ENCODE measurements at regions not wholly inside any gene's neighbourhood (a gene's known extent, or its start where the extent isn't known, plus 50 kb on each side); places are given as distances from the start of the nearest gene placed in this dataset.
A peak's percentile ranks its signal among the peaks of the same experiment; 100 is the strongest.
"Not testable (repeated sequence)": the region's sequence is repeated elsewhere in the genome, so short reads cannot be mapped to it uniquely, and the experiment has no call there.

DNA sequence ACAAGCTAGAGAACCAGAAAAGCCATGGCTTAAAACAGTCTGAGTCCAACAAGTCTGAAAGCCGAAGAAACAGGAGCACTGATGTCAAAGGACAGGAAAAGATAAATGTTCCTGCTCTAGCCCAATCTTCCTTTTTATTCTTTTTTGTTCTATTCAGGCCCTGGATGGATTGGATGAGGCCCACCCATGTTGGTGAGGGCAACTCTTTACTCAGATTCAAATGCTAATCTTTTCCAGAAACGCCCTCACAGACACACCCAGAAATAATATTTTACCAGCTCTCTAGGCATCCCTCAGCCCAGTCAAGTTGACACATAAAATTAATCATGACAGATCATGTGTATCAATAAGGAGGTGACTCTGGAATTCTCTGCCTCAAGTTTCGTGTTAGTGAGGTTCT is 1002.7 kb downstream of the STPG2 start:
- no peak overlapping the region for H3K4me3 ChIP-seq (ENCODE audit: control insufficient read depth in 2 of 3, extremely low read depth in 1 of 3, insufficient read depth in 2 of 3, low read depth in 1 of 3, low read length in 3 of 3)
- no peak overlapping the region for H3K27ac ChIP-seq (ENCODE audit: control insufficient read depth, insufficient read depth, low read length)
- H3K4me2 ChIP-seq (ENCODE audit: control insufficient read depth, extremely low read depth, insufficient read depth, low read depth, low read length) = no peak overlapping the region
- H3K79me2 ChIP-seq (ENCODE audit: control insufficient read depth, insufficient read depth, low read length) = no peaks in the 10 kb centered on the region
- H3K9me3 ChIP-seq (ENCODE audit: control insufficient read depth, low read depth, low read length) = no peaks in the 10 kb centered on the region
- peak overlapping the region; percentile 32 for H2AFZ ChIP-seq (ENCODE audit: control insufficient read depth, low read length)
- DNase-seq (ENCODE audit: low read depth, low spot score) (no peak), FAIRE-seq (no peak)
- no peaks in the 10 kb centered on the region for H3K9me1 ChIP-seq (ENCODE audit: control insufficient read depth, extremely low read depth, insufficient read depth, low read length)
- no peaks in the 10 kb centered on the region for H3K27me3 ChIP-seq (ENCODE audit: control insufficient read depth, extremely low read depth, insufficient read depth, low read length)
- dilution Hi-C loops (cut with MboI; ENCODE audit: extremely low pct_ligation_motif_present, low sequenced_read_pairs) = no loop called here
- TF ChIP-seq, protein P1, sequence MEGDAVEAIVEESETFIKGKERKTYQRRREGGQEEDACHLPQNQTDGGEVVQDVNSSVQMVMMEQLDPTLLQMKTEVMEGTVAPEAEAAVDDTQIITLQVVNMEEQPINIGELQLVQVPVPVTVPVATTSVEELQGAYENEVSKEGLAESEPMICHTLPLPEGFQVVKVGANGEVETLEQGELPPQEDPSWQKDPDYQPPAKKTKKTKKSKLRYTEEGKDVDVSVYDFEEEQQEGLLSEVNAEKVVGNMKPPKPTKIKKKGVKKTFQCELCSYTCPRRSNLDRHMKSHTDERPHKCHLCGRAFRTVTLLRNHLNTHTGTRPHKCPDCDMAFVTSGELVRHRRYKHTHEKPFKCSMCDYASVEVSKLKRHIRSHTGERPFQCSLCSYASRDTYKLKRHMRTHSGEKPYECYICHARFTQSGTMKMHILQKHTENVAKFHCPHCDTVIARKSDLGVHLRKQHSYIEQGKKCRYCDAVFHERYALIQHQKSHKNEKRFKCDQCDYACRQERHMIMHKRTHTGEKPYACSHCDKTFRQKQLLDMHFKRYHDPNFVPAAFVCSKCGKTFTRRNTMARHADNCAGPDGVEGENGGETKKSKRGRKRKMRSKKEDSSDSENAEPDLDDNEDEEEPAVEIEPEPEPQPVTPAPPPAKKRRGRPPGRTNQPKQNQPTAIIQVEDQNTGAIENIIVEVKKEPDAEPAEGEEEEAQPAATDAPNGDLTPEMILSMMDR (optimal IDR thresholded peaks at IDR 0.05 in 1 of 3, IDR thresholded peaks at IDR 0.05 in 1 of 3, conservative IDR thresholded peaks at IDR 0.05 in 1 of 3; ENCODE audit: extremely low read depth in 1 of 3, insufficient read depth in 2 of 3, low read length in 3 of 3) = no peak
- no peak for TF ChIP-seq EZH2 (IDR thresholded peaks at IDR 0.05; ENCODE audit: low read length)
- no peaks in the 10 kb centered on the region for H3K36me3 ChIP-seq (ENCODE audit: control insufficient read depth in 2 of 2, extremely low read depth in 1 of 2, insufficient read depth in 2 of 2, low read length in 2 of 2)
- H4K20me1 ChIP-seq (ENCODE audit: control insufficient read depth, extremely low read depth, insufficient read depth, low read length) = no peaks in the 10 kb centered on the region
- no peak overlapping the region for H3K9ac ChIP-seq (ENCODE audit: control insufficient read depth, extremely low read depth, insufficient read depth, low read length)
- peaks cover 6% of the 10 kb centered on the region for H3K4me1 ChIP-seq (ENCODE audit: control insufficient read depth, extremely low read depth, insufficient read depth, low read length)

DNA sequence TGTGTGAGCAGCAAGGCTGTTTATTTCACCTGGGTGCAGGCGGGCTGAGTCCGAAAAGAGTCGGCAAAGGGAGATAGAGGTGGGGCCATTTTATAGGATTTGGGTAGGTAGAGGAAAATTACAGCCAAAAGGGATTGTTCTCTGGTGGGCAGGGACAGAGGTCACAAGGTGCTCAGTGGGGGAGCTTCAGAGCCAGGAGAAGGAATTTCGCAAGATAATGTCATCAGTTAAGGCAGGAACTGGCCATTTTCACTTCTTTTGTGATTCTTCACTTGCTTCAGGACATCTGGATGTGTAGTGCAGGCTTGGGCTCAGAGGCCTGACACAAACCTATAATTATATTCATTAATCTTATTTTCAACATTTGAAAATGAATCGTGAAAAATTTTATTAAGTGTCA is 1001.9 kb downstream of the STPG2 start:
- H3K9ac ChIP-seq (ENCODE audit: control insufficient read depth, extremely low read depth, insufficient read depth, low read length); H3K79me2 ChIP-seq (ENCODE audit: control insufficient read depth, insufficient read depth, low read length); H3K36me3 ChIP-seq (ENCODE audit: control insufficient read depth in 2 of 2, extremely low read depth in 1 of 2, insufficient read depth in 2 of 2, low read length in 2 of 2); H4K20me1 ChIP-seq (ENCODE audit: control insufficient read depth, extremely low read depth, insufficient read depth, low read length); H3K9me3 ChIP-seq (ENCODE audit: control insufficient read depth, low read depth, low read length); FAIRE-seq; H3K4me2 ChIP-seq (ENCODE audit: control insufficient read depth, extremely low read depth, insufficient read depth, low read depth, low read length); H3K27ac ChIP-seq (ENCODE audit: control insufficient read depth, insufficient read depth, low read length); dilution Hi-C loops (cut with MboI; ENCODE audit: extremely low pct_ligation_motif_present, low sequenced_read_pairs); H3K4me3 ChIP-seq (ENCODE audit: control insufficient read depth in 2 of 3, extremely low read depth in 1 of 3, insufficient read depth in 2 of 3, low read depth in 1 of 3, low read length in 3 of 3); H3K27me3 ChIP-seq (ENCODE audit: control insufficient read depth, extremely low read depth, insufficient read depth, low read length); H2AFZ ChIP-seq (ENCODE audit: control insufficient read depth, low read length); DNase-seq (ENCODE audit: low read depth, low spot score); H3K9me1 ChIP-seq (ENCODE audit: control insufficient read depth, extremely low read depth, insufficient read depth, low read length); H3K4me1 ChIP-seq (ENCODE audit: control insufficient read depth, extremely low read depth, insufficient read depth, low read length): not testable (repeated sequence)

DNA sequence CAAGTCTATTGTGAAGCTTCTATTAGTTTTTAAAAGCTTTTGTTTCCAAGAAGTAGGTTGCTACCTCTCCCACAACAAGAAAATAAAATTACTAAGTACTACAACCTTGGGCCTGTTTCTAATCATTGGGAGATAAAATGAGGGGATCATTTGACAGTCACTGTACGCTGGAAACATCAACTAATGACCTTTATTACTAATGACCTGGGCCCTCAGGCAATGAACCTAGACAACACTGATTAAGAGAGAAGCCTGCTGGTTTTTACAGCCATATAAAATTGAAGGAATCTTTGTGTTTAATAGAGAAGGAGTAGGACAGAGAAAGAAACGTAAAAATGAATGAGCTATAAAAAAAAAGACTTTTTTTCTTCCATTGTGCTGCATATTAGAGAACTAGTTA is 1000.9 kb downstream of the STPG2 start:
- H3K4me3 ChIP-seq (ENCODE audit: control insufficient read depth in 2 of 3, extremely low read depth in 1 of 3, insufficient read depth in 2 of 3, low read depth in 1 of 3, low read length in 3 of 3) = no peak overlapping the region
- no peaks in the 10 kb centered on the region for H3K79me2 ChIP-seq (ENCODE audit: control insufficient read depth, insufficient read depth, low read length)
- H3K27ac ChIP-seq (ENCODE audit: control insufficient read depth, insufficient read depth, low read length) = no peak overlapping the region
- H3K4me2 ChIP-seq (ENCODE audit: control insufficient read depth, extremely low read depth, insufficient read depth, low read depth, low read length) = no peak overlapping the region
- FAIRE-seq = no peak
- no peaks in the 10 kb centered on the region for H3K27me3 ChIP-seq (ENCODE audit: control insufficient read depth, extremely low read depth, insufficient read depth, low read length)
- no peak for TF ChIP-seq EZH2 (IDR thresholded peaks at IDR 0.05; ENCODE audit: low read length)
- TF ChIP-seq, protein P1 (optimal IDR thresholded peaks at IDR 0.05 in 1 of 3, IDR thresholded peaks at IDR 0.05 in 1 of 3, conservative IDR thresholded peaks at IDR 0.05 in 1 of 3; ENCODE audit: extremely low read depth in 1 of 3, insufficient read depth in 2 of 3, low read length in 3 of 3) = no peak
- no peaks in the 10 kb centered on the region for H3K9me3 ChIP-seq (ENCODE audit: control insufficient read depth, low read depth, low read length)
- H3K9me1 ChIP-seq (ENCODE audit: control insufficient read depth, extremely low read depth, insufficient read depth, low read length) = no peaks in the 10 kb centered on the region
- H3K9ac ChIP-seq (ENCODE audit: control insufficient read depth, extremely low read depth, insufficient read depth, low read length) = no peak overlapping the region
- H4K20me1 ChIP-seq (ENCODE audit: control insufficient read depth, extremely low read depth, insufficient read depth, low read length) = no peaks in the 10 kb centered on the region
- dilution Hi-C loops (cut with MboI; ENCODE audit: extremely low pct_ligation_motif_present, low sequenced_read_pairs) = no loop called here
- H3K36me3 ChIP-seq (ENCODE audit: control insufficient read depth in 2 of 2, extremely low read depth in 1 of 2, insufficient read depth in 2 of 2, low read length in 2 of 2) = no peaks in the 10 kb centered on the region
- no peak overlapping the region for H2AFZ ChIP-seq (ENCODE audit: control insufficient read depth, low read length)
- DNase-seq (ENCODE audit: low read depth, low spot score) = no peak
- peaks cover 6% of the 10 kb centered on the region for H3K4me1 ChIP-seq (ENCODE audit: control insufficient read depth, extremely low read depth, insufficient read depth, low read length)

Data from keratinocyte (primary cell).